ENCODE measurements at regions not wholly inside any gene's neighbourhood (a gene's known extent, or its start where the extent isn't known, plus 50 kb on each side); places are given as distances from the start of the nearest gene placed in this dataset.
"Not testable (repeated sequence)": the region's sequence is repeated elsewhere in the genome, so short reads cannot be mapped to it uniquely, and the experiment has no call there.

- no peak for DNase-seq
Measured at GRCh38 chr5:89711526-89711925, 698.0 kb downstream of the CETN3 start.

- DNase-seq = no peak
Measured at GRCh38 chr5:89710006-89710405, 699.5 kb downstream of the CETN3 start.

DNA sequence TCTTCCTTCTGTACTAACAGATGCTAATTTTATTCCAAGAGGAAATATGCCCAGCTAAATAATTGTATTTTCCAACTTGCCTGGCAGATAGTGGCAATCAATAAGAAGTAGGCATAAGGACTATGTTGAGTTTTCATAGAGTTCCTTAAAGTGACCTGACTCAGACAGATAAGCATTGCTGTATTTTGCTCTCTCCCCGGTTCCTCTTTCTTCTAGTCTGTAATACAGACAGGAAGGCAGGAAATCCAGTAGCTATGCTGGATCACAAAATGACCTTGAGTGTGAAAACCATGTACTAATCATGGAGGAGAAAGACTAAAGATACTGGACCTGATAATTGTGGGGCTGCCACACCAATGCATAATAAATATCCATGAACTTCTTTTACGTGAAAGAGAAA is 701.7 kb downstream of the CETN3 start:
- no peak for DNase-seq

- no peak for DNase-seq
Measured at GRCh38 chr5:89706731-89707130, 702.8 kb downstream of the CETN3 start.

GRCh38 chr5:89703817-89704216 is 705.7 kb downstream of the CETN3 start:
- no peak for DNase-seq

- DNase-seq = no peak
Measured at GRCh38 chr5:89698028-89698427, 711.5 kb downstream of the CETN3 start.

- DNase-seq = peak; percentile 70
Measured at GRCh38 chr5:89697581-89697980, 712.0 kb downstream of the CETN3 start.

GRCh38 chr5:89695371-89695770 is 714.2 kb downstream of the CETN3 start:
- DNase-seq = no peak

DNA sequence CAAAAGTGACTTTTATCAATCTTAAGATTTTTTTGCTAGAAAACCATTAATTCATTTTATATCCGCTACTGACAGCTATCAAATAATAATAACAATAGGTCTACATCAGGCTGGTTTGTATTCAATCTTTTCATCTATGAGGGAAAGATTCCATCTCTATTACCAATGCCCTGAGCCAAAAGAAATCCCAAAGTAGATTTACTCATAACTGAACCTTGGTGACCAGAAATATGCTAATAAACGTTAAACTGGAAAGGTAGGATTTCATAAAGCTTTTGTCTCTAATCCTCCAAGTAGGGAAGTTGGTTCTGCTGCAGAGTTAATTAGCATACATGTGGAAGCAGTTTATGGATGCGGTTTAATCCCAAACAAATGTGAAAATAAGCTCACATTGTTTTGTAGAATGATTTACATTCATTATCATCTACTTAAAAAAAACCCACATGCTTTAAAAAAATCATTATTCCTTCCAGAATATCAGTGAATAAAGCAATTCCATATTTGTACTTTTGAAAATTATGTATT is 715.5 kb downstream of the CETN3 start:
- no peak for DNase-seq

DNA sequence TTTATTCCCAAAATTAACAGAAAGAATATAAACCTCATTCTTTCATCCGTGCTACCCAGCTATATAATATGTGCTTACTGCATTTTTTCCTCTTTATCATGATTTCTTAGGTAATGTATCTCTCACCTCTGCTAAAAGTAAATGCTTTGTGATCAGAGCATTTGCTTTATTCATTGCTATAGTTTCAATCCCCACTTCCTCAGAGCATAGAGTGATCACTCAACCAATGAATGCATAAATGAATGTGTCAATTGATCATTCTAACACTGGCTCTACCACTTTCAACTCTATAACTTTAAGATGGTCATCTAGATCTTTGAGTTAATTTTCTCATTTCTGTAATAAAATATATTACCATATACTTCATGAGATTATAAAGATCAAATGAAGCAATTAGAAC is 719.2 kb downstream of the CETN3 start:
- no peak for DNase-seq

DNA sequence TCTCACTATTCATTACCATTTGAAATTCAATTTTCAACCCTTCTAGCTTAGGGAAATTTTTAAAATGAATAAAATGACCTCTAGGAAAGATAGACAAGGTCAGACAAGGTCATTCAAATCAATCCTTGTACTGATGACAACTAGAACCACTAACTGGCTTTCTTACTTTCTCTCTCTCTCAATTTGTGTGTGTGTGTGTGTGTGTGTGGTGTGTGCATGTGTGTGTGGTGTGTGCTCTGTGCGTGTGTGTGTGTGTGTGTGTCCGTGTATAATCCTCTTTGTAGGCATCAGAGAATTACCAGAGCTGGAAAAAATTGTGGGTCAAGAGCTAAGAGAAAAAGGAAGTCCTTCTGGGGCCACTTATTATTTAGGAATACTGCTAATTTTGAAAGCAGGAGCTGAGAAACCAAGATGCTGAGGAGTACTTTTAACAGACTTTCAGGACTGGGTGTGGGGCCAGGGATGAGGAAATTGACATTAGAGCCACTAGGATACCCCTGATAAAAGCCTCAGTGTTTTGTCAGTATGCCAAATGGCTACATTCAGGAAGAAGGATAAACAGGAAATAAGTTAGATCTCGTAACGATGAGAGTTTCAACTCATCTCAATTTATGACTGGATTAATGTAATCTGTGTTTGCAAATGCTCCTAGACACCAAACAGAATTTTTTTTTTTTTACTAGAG is 723.3 kb downstream of the CETN3 start:
- no peak for DNase-seq

- DNase-seq = no peak
Measured at GRCh38 chr5:89676634-89677033, 732.9 kb downstream of the CETN3 start.

DNA sequence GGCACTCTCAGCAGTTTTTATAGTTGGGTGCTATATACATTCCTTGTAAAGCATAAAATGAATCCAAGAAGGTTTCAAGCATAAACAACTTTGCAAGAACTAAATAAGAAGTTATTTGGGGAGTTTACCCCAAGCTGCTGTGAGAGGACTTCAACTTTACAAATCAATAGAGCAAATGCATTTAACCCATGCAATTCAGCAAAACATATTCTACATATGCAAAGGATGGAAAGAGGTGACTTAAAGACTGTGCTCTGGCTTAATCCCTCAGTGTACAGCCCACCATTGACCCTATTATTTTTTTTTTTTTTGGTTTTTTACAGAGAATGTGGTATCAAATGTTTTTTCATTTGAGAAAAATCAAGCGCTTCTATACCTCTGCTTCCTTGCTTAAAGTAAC is 736.5 kb downstream of the CETN3 start:
- no peak for DNase-seq

GRCh38 chr5:89668821-89669220 is 740.7 kb downstream of the CETN3 start:
- DNase-seq = no peak

DNA sequence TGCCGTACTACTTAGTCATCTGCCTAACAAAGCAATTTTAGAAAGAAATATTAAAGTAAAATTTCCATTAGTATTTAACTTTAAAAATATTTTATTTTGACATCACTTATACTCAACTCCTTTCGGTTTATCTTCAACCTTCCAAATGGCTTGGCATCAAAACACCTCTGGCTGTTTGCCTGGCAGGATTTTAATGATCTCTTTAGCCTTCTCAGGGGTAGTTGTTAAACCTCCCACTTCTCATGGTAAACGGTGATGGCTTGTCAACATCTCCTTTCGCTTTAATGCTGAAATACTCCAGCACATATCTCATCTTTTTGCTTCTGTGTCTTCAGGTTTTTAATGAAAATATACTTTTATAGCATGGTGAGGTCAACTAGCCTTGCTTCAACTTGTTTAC is 747.1 kb downstream of the CETN3 start:
- DNase-seq = no peak

GRCh38 chr5:89638871-89639270 is 755.9 kb upstream of the MEF2C start:
- no peak for DNase-seq

DNA sequence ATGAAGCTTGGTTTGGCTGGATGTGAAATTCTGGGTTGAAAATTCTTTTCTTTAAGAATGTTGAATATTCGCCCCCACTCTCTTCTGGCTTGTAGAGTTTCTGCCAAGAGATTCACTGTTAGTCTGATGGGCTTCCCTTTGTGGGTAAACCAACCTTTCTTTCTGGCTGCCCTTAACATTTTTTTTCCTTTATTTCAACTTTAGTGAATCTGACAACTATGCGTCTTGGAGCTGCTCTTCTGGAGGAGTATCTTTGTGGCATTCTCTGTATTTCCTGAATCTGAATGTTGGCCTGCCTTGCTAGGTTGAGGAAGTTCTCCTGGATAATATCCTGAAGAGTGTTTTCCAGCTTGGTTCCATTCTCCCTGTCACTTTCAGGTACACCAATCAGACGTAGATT is 751.2 kb upstream of the MEF2C start:
- not testable (repeated sequence) for DNase-seq

- not testable (repeated sequence) for DNase-seq
Measured at GRCh38 chr5:89630064-89630463, 747.1 kb upstream of the MEF2C start.

DNA sequence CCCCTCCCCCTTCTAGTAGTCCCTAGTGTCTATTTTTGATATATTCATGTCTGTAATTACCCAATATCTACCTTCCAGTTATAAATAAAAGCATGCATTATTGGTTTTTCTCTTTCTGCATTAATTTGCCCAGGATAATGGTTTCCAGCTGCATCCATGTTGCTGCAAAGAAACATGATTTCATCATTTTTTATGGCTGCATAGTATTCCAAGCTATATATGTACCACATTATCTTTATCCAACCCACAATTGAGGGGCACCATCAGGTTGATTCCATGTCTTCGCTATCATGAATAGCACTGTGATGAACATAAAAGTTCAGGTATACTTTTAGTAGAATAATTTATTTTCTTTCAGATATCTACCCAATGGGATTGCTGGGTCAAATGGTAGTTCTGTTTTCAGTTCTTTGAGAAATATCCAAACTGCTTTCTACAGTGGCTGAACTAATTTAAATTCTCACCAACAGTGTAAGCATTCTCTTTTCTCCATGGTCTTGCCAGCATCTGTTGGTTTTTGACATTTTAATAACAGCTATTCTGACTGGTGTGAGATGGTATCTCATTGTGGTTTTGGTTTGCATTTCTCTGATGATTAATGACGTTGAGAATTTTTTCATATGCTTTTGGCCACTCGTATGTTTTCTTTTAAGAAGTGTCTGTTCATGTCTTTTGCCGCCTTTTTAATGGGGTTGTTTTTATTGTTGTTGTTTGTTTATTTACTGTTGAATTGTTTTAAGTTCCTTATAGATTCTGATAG is 746.1 kb upstream of the MEF2C start:
- no peak for DNase-seq

DNA sequence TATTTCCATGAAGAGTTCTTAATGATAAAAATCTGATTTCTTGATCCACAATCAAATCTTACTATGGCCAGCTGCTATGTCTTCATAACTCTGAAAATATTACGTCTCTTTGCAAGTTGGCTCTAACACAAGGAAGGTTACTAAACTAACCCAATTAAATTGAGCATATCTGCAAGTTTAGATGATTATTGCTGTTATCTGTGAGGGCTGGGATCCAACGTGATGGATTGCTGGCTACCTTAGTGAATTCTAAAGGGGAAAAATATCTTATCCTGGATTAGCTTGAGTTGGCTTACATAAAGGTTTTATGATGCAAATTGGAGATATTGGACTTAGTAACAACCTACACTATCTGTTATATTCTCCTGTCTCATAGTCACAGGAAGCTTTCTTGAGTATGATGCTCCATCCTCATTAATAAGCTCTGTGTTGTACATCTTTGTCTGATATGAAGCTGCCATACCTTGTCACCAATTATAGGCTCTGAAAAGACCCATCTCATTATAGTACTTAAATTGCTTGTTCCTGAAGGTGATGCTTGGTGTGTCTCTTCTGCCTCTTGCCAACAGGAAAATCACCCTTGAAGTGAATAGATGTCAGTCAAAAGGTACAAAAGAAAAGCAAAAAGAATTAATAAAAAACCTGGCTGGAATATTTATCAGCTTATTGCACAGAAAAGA is 733.0 kb upstream of the MEF2C start:
- no peak for DNase-seq

DNA sequence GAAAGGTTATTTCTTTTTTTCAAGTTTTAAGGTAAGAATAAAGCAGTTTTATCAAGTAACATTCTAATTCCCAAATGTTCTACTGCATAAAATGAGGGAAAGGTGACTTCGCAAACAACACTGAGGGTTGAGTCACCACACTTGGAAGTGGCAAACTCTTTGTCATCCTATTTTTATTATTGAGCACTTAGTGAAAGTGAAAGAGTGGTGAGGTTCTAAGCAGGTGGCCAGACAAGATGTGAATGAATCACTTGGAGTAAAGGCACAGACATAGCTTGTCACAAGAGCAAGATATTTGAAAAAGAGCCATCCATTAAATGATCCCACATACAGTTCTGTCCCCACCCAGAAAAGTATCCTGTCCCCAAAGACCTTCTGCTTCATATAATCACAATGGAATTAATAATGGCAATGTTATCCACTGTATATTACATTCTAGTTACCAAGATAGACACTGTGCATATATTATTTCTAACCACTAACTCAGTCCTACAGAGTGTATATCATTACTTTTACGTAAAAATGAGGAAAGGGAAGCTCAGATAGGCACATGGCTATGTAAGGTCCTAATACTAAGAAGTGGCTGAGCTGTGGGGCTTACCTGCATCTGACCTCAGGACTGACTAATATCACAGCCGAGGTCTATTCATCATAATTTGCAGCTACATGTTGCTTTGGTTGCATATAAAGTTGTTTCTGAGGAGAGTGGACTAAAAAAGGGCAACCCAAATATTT is 730.4 kb upstream of the MEF2C start:
- DNase-seq = no peak

DNA sequence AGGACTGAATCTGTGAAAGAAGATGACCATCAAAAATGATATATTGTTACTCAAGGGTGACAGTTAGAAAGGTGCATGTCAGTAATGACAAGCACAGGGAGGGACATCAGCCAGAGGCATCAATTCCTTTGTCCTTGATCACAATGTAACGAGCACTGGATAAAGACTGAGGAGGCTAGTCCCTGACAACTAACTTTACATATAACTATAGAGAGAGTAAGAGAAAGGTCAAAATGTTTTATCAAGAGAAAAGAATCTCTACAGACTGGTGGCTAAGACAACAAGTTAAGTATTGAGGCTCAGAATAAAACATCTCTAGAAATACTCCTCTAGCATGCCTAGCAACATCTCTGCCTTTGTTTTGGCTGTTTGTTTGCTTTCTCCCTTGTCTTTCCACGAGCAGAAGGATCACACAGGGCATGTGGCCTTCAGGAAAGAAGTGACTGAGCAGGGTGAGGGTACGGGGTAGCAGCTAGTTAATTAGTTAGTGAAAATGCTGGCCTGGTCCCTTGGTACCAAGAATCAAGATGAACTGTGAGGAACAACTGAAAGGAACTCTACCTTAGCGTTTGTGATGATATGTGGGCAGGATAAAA is 724.1 kb upstream of the MEF2C start:
- no peak for DNase-seq

GRCh38 chr5:89604342-89604741 is 721.4 kb upstream of the MEF2C start:
- DNase-seq = no peak
